ENCODE measurements at regions not wholly inside any gene's neighbourhood (a gene's known extent, or its start where the extent isn't known, plus 50 kb on each side); places are given as distances from the start of the nearest gene placed in this dataset.
"Not testable (repeated sequence)": the region's sequence is repeated elsewhere in the genome, so short reads cannot be mapped to it uniquely, and the experiment has no call there.

- not testable (repeated sequence) for TF ChIP-seq CTCF, POLR2A (IDR thresholded peaks at IDR 0.05)
Measured at GRCh38 chr12:131201912-131202311, 248.2 kb downstream of the ADGRD1 start.
